ENCODE measurements at regions not wholly inside any gene's neighbourhood (a gene's known extent, or its start where the extent isn't known, plus 50 kb on each side); places are given as distances from the start of the nearest gene placed in this dataset.

GRCh38 chr12:25872137-25872536 is 86.3 kb upstream of the RASSF8 start:
- no peak for TF ChIP-seq EP300 (IDR thresholded peaks at IDR 0.05)
- no peak for TF ChIP-seq POLR2AphosphoS5 (IDR thresholded peaks at IDR 0.05)
- TF ChIP-seq POLR2A (IDR thresholded peaks at IDR 0.05): no peak
- TF ChIP-seq CTCF (IDR thresholded peaks at IDR 0.05): no peak
- Histone ChIP-seq H3K4me1 (no peaks in the 10 kb centered on the region), H3K36me3 (no peaks in the 10 kb centered on the region), H3K27ac (no peak overlapping the region), H3K4me3 (no peak overlapping the region), H3K27me3 (no peaks in the 10 kb centered on the region), H3K9me3 (no peaks in the 10 kb centered on the region)
- DNase-seq (ENCODE audit: low spot score in 2 of 2): no peak

DNA sequence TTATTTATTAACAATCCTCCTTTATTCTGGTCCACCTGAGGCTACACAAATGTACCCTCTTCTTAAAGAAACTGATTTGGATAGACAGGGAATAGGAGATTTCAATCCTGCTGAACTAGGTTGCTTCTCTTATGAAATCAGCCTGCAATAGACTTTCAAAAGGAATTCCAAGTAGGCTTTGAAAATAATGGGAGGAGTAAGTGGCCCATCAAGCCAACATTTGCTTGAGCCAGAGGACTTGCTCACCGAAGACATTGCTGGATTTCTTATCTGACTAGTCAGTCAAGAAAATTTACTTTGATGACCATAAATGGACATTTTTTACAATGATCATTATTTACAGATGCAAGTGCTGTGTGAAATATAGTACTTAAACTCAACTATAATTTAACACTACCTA is 82.8 kb upstream of the RASSF8 start:
- no peak overlapping the region for H3K27ac ChIP-seq
- H3K27me3 ChIP-seq: no peaks in the 10 kb centered on the region
- H3K9me3 ChIP-seq: no peaks in the 10 kb centered on the region
- DNase-seq (ENCODE audit: low spot score in 2 of 2): no peak
- TF ChIP-seq CTCF (IDR thresholded peaks at IDR 0.05) (no peak), POLR2AphosphoS5 (IDR thresholded peaks at IDR 0.05) (no peak)
- H3K4me3 ChIP-seq: no peak overlapping the region
- 38% methylated on average over 1 of the region's 1 CpG for WGBS
- H3K4me1 ChIP-seq: no peaks in the 10 kb centered on the region
- H3K36me3 ChIP-seq: no peaks in the 10 kb centered on the region

GRCh38 chr12:25876383-25877045 is 82.0 kb upstream of the RASSF8 start:
- WGBS: 64% methylated on average over 2 of the region's 2 CpGs
- Histone ChIP-seq H3K36me3 (no peaks in the 10 kb centered on the region), H3K4me1 (no peaks in the 10 kb centered on the region), H3K27ac (no peak overlapping the region), H3K27me3 (no peaks in the 10 kb centered on the region), H3K9me3 (no peaks in the 10 kb centered on the region), H3K4me3 (no peak overlapping the region)
- TF ChIP-seq POLR2A (IDR thresholded peaks at IDR 0.05) (no peak), POLR2AphosphoS5 (IDR thresholded peaks at IDR 0.05) (no peak), CTCF (IDR thresholded peaks at IDR 0.05) (no peak), EP300 (IDR thresholded peaks at IDR 0.05) (no peak)
- no peak for DNase-seq (ENCODE audit: low spot score in 2 of 2)

DNA sequence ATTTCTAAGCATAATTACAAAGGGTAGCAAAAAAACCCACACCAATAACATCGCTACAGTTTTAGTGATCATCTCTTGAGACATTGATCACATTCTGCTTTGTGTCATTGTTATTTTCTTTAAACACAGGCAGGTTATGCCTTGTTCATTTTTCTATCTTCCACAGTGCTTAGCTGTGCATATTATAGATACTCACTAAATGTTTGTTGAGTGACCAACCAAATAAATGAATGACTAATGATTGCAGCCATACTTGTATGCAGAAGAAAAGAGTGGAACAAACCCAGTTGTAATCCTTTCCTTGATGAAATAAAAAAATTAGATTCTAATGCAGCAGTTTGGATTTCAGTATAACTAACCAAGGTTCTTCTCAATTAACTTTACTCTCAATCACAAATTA is 81.0 kb upstream of the RASSF8 start:
- DNase-seq (ENCODE audit: low spot score in 2 of 2): no peak
- H3K9me3 ChIP-seq: no peaks in the 10 kb centered on the region
- 96% methylated on average over 1 of the region's 1 CpG for WGBS
- H3K27ac ChIP-seq: no peak overlapping the region
- no peak for TF ChIP-seq EP300 (IDR thresholded peaks at IDR 0.05)
- no peak for TF ChIP-seq POLR2A (IDR thresholded peaks at IDR 0.05)
- no peak for TF ChIP-seq POLR2AphosphoS5 (IDR thresholded peaks at IDR 0.05)
- TF ChIP-seq CTCF (IDR thresholded peaks at IDR 0.05): no peak
- H3K4me3 ChIP-seq: no peak overlapping the region
- H3K4me1 ChIP-seq: no peaks in the 10 kb centered on the region
- H3K27me3 ChIP-seq: no peaks in the 10 kb centered on the region
- no peaks in the 10 kb centered on the region for H3K36me3 ChIP-seq

- Histone ChIP-seq H3K9me3 (no peaks in the 10 kb centered on the region), H3K27ac (no peak overlapping the region), H3K4me3 (no peak overlapping the region), H3K36me3 (no peaks in the 10 kb centered on the region), H3K27me3 (no peaks in the 10 kb centered on the region), H3K4me1 (no peaks in the 10 kb centered on the region)
- no peak for TF ChIP-seq CTCF (IDR thresholded peaks at IDR 0.05)
- TF ChIP-seq POLR2AphosphoS5 (IDR thresholded peaks at IDR 0.05): no peak
- no peak for TF ChIP-seq EP300 (IDR thresholded peaks at IDR 0.05)
- DNase-seq (ENCODE audit: low spot score in 2 of 2): no peak
- WGBS: 86% methylated on average over 1 of the region's 1 CpG
These were observed 76.2 kb upstream of the RASSF8 start for GRCh38 chr12:25882266-25882665.
